SK-N-SH treated with all-trans-retinoic acid at 6 μM for 48 hours (cell line): ENCODE measurements at regions not wholly inside any gene's neighbourhood (a gene's known extent, or its start where the extent isn't known, plus 50 kb on each side); places are given as distances from the start of the nearest gene placed in this dataset.

ENCODE experiments used
- ATAC-seq: fragments of 200-7000 bp; cut with Tn5 transposase; 3 replicates; pipeline ENCODE4 v1.9.1; 2020; ENCODE audit warnings: mild to moderate bottlenecking, moderate library complexity
- ARNTL ChIP-seq: fragments of 450-650 bp; formaldehyde crosslinking; IDR thresholded peaks from 2 replicates; pipeline ENCODE4 v1.5.0; 2020; ENCODE audit warnings: low read depth, mild to moderate bottlenecking, moderate library complexity, borderline replicate concordance
- BACH2 ChIP-seq: fragments of 250-450 bp; sonication (Bioruptor Pico); IDR thresholded peaks from 2 replicates; pipeline ENCODE4 v1.9.0; 2021; ENCODE audit warnings: mild to moderate bottlenecking, borderline replicate concordance
- CREB5 ChIP-seq: fragments of 250-450 bp; sonication (Bioruptor Pico); IDR thresholded peaks from 2 replicates; pipeline ENCODE4 v1.5.1; 2020; ENCODE audit warnings: low read depth, mild to moderate bottlenecking, moderate library complexity
- CSDC2 ChIP-seq: fragments of 250-450 bp; sonication (Bioruptor Pico); IDR thresholded peaks from 2 replicates; pipeline ENCODE4 v1.5.0; 2020; ENCODE audit warnings: mild to moderate bottlenecking, moderate library complexity
- ESRRG ChIP-seq: fragments of 250-450 bp; sonication (Bioruptor Pico); IDR thresholded peaks from 2 replicates; pipeline ENCODE4 v1.6.1; 2021; ENCODE audit warnings: mild to moderate bottlenecking
- GLIS3 ChIP-seq: fragments of 250-450 bp; sonication (Bioruptor Pico); IDR thresholded peaks from 2 replicates; pipeline ENCODE4 v1.5.0; 2020; ENCODE audit warnings: mild to moderate bottlenecking, moderate library complexity
- ISL1 ChIP-seq: fragments of 250-450 bp; sonication (Bioruptor Pico); IDR thresholded peaks from 2 replicates; pipeline ENCODE4 v2.1.2; 2022; ENCODE audit warnings: mild to moderate bottlenecking, moderate library complexity
- OSR1 ChIP-seq: fragments of 250-450 bp; sonication (Bioruptor Pico); IDR thresholded peaks from 2 replicates; pipeline ENCODE4 v1.8.0; 2022; ENCODE audit warnings: moderate library complexity, mild to moderate bottlenecking, inconsistent platforms
- PPARA ChIP-seq: fragments of 250-450 bp; sonication (Bioruptor Pico); IDR thresholded peaks from 2 replicates; pipeline ENCODE4 v1.5.0; 2020; ENCODE audit warnings: mild to moderate bottlenecking, borderline replicate concordance
- SNAI2 ChIP-seq: fragments of 250-450 bp; sonication (Bioruptor Pico); IDR thresholded peaks from 2 replicates; pipeline ENCODE4 v1.5.0; 2020; ENCODE audit warnings: mild to moderate bottlenecking, moderate library complexity
- TCF4 ChIP-seq: fragments of 250-450 bp; sonication (Bioruptor Pico); IDR thresholded peaks from 2 replicates; pipeline ENCODE4 v1.8.0; 2021; ENCODE audit warnings: mild to moderate bottlenecking, moderate library complexity, borderline replicate concordance
- TSHZ2 ChIP-seq: fragments of 250-450 bp; sonication (Bioruptor Pico); IDR thresholded peaks from 2 replicates; pipeline ENCODE4 v1.5.0; 2020; ENCODE audit warnings: mild to moderate bottlenecking, moderate library complexity
- ZFP3 ChIP-seq: fragments of 250-450 bp; sonication (Bioruptor Pico); IDR thresholded peaks from 2 replicates; pipeline ENCODE4 v1.5.0; 2020; ENCODE audit warnings: mild to moderate bottlenecking, moderate library complexity
- ZFP30 ChIP-seq: fragments of 450-650 bp; formaldehyde crosslinking; IDR thresholded peaks from 2 replicates; pipeline ENCODE4 v1.5.0; 2022; ENCODE audit warnings: mild to moderate bottlenecking, moderate library complexity
- ZNF8 ChIP-seq: fragments of 450-650 bp; formaldehyde crosslinking; IDR thresholded peaks from 2 replicates; pipeline ENCODE4 v1.5.0; 2020; ENCODE audit warnings: mild to moderate bottlenecking, moderate library complexity
- TF ChIP-seq, protein P1 (sequence below): fragments of 250-450 bp; sonication (Bioruptor Pico); IDR thresholded peaks from 2 replicates; pipeline ENCODE4 v1.5.1; 2021; ENCODE audit warnings: mild to moderate bottlenecking, moderate library complexity
- TF ChIP-seq, protein P2 (sequence below): fragments of 250-450 bp; sonication (Bioruptor Pico); IDR thresholded peaks from 2 replicates; pipeline ENCODE4 v1.8.0; 2021; ENCODE audit warnings: low read depth, mild to moderate bottlenecking, moderate library complexity, borderline replicate concordance

GRCh38 chr1:148293651-148294050 is 141.6 kb upstream of the NBPF11 start:
- ATAC-seq = no peak
- TF ChIP-seq TSHZ2 (CRISPR knock-in tag) = no peak

- no peak for ATAC-seq
- TF ChIP-seq GLIS3 (no peak), TSHZ2 (CRISPR knock-in tag) (no peak), ESRRG (CRISPR knock-in tag) (no peak), SNAI2 (no peak), TCF4 (CRISPR knock-in tag) (no peak), ZFP30 (CRISPR knock-in tag) (no peak), CSDC2 (CRISPR knock-in tag) (no peak), ISL1 (CRISPR knock-in tag) (no peak), CREB5 (CRISPR knock-in tag) (no peak), BACH2 (no peak), PPARA (CRISPR knock-in tag) (no peak), OSR1 (CRISPR knock-in tag) (no peak)
- TF ChIP-seq, protein P1, sequence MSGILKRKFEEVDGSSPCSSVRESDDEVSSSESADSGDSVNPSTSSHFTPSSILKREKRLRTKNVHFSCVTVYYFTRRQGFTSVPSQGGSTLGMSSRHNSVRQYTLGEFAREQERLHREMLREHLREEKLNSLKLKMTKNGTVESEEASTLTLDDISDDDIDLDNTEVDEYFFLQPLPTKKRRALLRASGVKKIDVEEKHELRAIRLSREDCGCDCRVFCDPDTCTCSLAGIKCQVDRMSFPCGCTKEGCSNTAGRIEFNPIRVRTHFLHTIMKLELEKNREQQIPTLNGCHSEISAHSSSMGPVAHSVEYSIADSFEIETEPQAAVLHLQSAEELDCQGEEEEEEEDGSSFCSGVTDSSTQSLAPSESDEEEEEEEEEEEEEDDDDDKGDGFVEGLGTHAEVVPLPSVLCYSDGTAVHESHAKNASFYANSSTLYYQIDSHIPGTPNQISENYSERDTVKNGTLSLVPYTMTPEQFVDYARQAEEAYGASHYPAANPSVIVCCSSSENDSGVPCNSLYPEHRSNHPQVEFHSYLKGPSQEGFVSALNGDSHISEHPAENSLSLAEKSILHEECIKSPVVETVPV (CRISPR knock-in tag) = no peak
- TF ChIP-seq, protein P2, sequence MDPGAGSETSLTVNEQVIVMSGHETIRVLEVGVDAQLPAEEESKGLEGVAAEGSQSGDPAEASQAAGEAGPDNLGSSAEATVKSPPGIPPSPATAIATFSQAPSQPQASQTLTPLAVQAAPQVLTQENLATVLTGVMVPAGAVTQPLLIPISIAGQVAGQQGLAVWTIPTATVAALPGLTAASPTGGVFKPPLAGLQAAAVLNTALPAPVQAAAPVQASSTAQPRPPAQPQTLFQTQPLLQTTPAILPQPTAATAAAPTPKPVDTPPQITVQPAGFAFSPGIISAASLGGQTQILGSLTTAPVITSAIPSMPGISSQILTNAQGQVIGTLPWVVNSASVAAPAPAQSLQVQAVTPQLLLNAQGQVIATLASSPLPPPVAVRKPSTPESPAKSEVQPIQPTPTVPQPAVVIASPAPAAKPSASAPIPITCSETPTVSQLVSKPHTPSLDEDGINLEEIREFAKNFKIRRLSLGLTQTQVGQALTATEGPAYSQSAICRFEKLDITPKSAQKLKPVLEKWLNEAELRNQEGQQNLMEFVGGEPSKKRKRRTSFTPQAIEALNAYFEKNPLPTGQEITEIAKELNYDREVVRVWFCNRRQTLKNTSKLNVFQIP (CRISPR knock-in tag) = no peak
Measured at GRCh38 chr1:148292915-148293314, 140.8 kb upstream of the NBPF11 start.

- ATAC-seq = no peak
- TF ChIP-seq SNAI2 (no peak), ZNF8 (CRISPR knock-in tag) (no peak), CREB5 (CRISPR knock-in tag) (no peak), PPARA (CRISPR knock-in tag) (no peak), ARNTL (CRISPR knock-in tag) (no peak), CSDC2 (CRISPR knock-in tag) (no peak), TCF4 (CRISPR knock-in tag) (no peak), BACH2 (no peak), ISL1 (CRISPR knock-in tag) (no peak), ZFP3 (CRISPR knock-in tag) (no peak), OSR1 (CRISPR knock-in tag) (no peak), TSHZ2 (CRISPR knock-in tag) (no peak)
- TF ChIP-seq, protein P2 (CRISPR knock-in tag) = no peak
- TF ChIP-seq, protein P1 (CRISPR knock-in tag) = no peak
Measured at GRCh38 chr1:148290881-148291280, 138.8 kb upstream of the NBPF11 start.
